GM23338 (cell line): ENCODE measurements at regions not wholly inside any gene's neighbourhood (a gene's known extent, or its start where the extent isn't known, plus 50 kb on each side); places are given as distances from the start of the nearest gene placed in this dataset.

Source experiments
- ATAC-seq: fragments of 200-7000 bp; cut with Tn5 transposase; 3 replicates; pipeline ENCODE4 v1.9.1; 2020
- DNase-seq: peaks from one replicate; pipeline ENCODE4 v3.0.0-alpha.2; 2015; ENCODE audit warnings: low spot score
- H2AFZ ChIP-seq: fragments of 200-600 bp; sonication (generic); 2 replicates; pipeline ENCODE4 v1.8.0; 2016; ENCODE audit warnings: antibody characterized with exemption, mild to moderate bottlenecking, moderate library complexity
- H3F3A ChIP-seq: fragments of 200-600 bp; sonication (generic); replicated peaks from 2 replicates; pipeline ENCODE4 v1.8.0; 2017; ENCODE audit warnings: antibody characterized with exemption, mixed run types, low read depth
- H3K27ac ChIP-seq: fragments of 200-600 bp; sonication (generic); 2 replicates; pipeline ENCODE4 v1.6.1; 2016; ENCODE audit warnings: low read depth
- H3K27me3 ChIP-seq: fragments of 200-600 bp; sonication (generic); 2 replicates; pipeline ENCODE4 v1.8.0; 2016; ENCODE audit warnings: mild to moderate bottlenecking, mixed run types, moderate library complexity; ENCODE audit not compliant: insufficient read depth
- H3K36me3 ChIP-seq: fragments of 200-600 bp; sonication (generic); 2 replicates; pipeline ENCODE4 v1.8.0; 2016; ENCODE audit warnings: mild to moderate bottlenecking; ENCODE audit not compliant: insufficient read depth
- H3K4me1 ChIP-seq: fragments of 200-600 bp; sonication (generic); 2 replicates; pipeline ENCODE4 v1.8.0; 2016; ENCODE audit warnings: mild to moderate bottlenecking, moderate library complexity; ENCODE audit not compliant: insufficient read depth
- H3K4me2 ChIP-seq: fragments of 200-600 bp; sonication (generic); 2 replicates; pipeline ENCODE4 v1.7.1; 2017; ENCODE audit warnings: mixed run types
- H3K4me3 ChIP-seq: fragments of 200-600 bp; sonication (generic); 2 replicates; pipeline ENCODE4 v1.6.1; 2016; ENCODE audit warnings: mixed run types
- H3K79me2 ChIP-seq: fragments of 200-600 bp; sonication (generic); replicated peaks from 2 replicates; pipeline ENCODE4 v1.8.0; 2017; ENCODE audit warnings: mild to moderate bottlenecking; ENCODE audit not compliant: insufficient read depth
- H3K9me2 ChIP-seq: fragments of 200-600 bp; sonication (generic); 2 replicates; pipeline ENCODE4 v1.8.0; 2017; ENCODE audit not compliant: insufficient read depth
- H4K20me1 ChIP-seq: fragments of 200-600 bp; sonication (generic); replicated peaks from 2 replicates; pipeline ENCODE4 v1.8.0; 2017; ENCODE audit warnings: mild to moderate bottlenecking; ENCODE audit not compliant: insufficient read depth
- H3K27ac Mint-ChIP-seq: 2 replicates; pipeline ENCODE4 v1.8.0; 2020; ENCODE audit warnings: inconsistent platforms, mild to moderate bottlenecking, moderate library complexity, mixed read lengths
- H3K27me3 Mint-ChIP-seq: 3 replicates; pipeline ENCODE4 v1.8.0; 2022; ENCODE audit warnings: low read depth, mild to moderate bottlenecking, moderate library complexity, mixed read lengths, inconsistent platforms; ENCODE audit not compliant: insufficient read depth, poor library complexity
- H3K36me3 Mint-ChIP-seq: 3 replicates; pipeline ENCODE4 v1.8.0; 2021; ENCODE audit warnings: low read depth, mild to moderate bottlenecking, inconsistent platforms, moderate library complexity, mixed read lengths
- H3K4me1 Mint-ChIP-seq: 3 replicates; pipeline ENCODE4 v1.8.0; 2020; ENCODE audit warnings: mild to moderate bottlenecking, inconsistent platforms, mixed read lengths
- H3K4me3 Mint-ChIP-seq: 3 replicates; pipeline ENCODE4 v1.8.0; 2021; ENCODE audit warnings: moderate library complexity, mild to moderate bottlenecking, inconsistent platforms, mixed read lengths
- H3K9me3 Mint-ChIP-seq: 3 replicates; pipeline ENCODE4 v1.8.0; 2020; ENCODE audit warnings: moderate library complexity, mild to moderate bottlenecking, inconsistent platforms, mixed read lengths
- CREB1 ChIP-seq: fragments of 250-450 bp; sonication (Bioruptor Pico); IDR thresholded peaks from 2 replicates; pipeline ENCODE4 v1.5.0; 2020; ENCODE audit warnings: low read depth, mild to moderate bottlenecking, moderate library complexity
- EZH2 ChIP-seq: fragments of 200-600 bp; sonication (generic); IDR thresholded peaks from one replicate; pipeline ENCODE4 v1.8.0; 2017; ENCODE audit warnings: antibody characterized with exemption, mild to moderate bottlenecking, low read depth; ENCODE audit not compliant: unreplicated experiment
- EZH2phosphoT487 ChIP-seq: fragments of 200-600 bp; sonication (generic); IDR thresholded peaks from one replicate; pipeline ENCODE4 v1.8.1; 2018; ENCODE audit warnings: antibody characterized with exemption; ENCODE audit not compliant: unreplicated experiment
- NANOG ChIP-seq: IDR thresholded peaks from 2 replicates; pipeline ENCODE4 v1.6.1; 2016; ENCODE audit warnings: antibody characterized with exemption, borderline replicate concordance
- POLR2AphosphoS5 ChIP-seq: IDR thresholded peaks from 2 replicates; pipeline ENCODE4 v1.6.1; 2016; ENCODE audit warnings: antibody characterized with exemption, low read depth
- REST ChIP-seq: IDR thresholded peaks from one replicate; pipeline ENCODE4 v1.6.1; 2018; ENCODE audit warnings: antibody characterized with exemption; ENCODE audit not compliant: unreplicated experiment
- STAT1 ChIP-seq: IDR thresholded peaks from one replicate; pipeline ENCODE4 v1.6.1; 2016; ENCODE audit warnings: antibody characterized with exemption; ENCODE audit not compliant: unreplicated experiment
- ZNF114 ChIP-seq: fragments of 250-450 bp; sonication (Bioruptor Pico); IDR thresholded peaks from 2 replicates; pipeline ENCODE4 v1.5.0; 2020; ENCODE audit warnings: mild to moderate bottlenecking, moderate library complexity
- TF ChIP-seq, protein P1 (sequence below): IDR thresholded peaks from 2 replicates; pipeline ENCODE4 v1.6.1; 2016; ENCODE audit warnings: antibody characterized with exemption

DNA sequence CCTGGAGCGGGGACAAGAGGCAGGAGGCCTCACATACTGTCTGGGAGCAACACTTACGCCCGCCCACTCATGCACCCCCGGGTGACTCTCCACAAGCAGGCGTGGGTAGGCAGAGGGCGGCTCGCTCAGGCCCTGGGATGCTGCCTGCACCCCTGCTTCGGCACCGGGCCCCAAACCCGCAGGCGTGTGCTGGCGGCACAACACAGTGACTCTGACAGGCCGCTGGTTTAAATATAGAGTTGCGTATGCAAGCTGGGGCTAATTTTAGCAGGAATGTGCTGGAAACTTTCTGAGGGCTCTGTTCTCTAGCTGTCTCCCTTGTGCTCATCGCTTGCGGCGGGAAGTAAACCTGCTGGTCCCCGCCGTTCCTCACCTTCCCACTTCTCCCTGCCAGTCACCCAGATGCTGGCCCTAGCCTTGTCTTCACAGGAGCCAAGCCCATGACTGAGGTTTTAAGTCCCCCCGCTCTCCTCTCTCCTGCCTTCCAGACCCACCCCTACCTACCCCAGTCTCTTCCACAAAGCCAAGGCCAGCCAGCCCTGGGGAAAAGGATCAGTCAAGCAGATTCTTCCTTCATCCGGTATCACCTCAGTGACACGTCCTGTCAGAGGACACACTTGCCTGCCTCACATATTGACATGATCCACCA lies 94.5 kb upstream of the FOXP4 start:
- Histone ChIP-seq H3K79me2 (no peaks in the 10 kb centered on the region), H3F3A (no peaks in the 10 kb centered on the region), H3K36me3 (no peaks in the 10 kb centered on the region), H3K9me2 (no peaks in the 10 kb centered on the region), H3K27ac (no peak overlapping the region), H3K4me2 (no peak overlapping the region), H3K27me3 (peaks cover 19% of the 10 kb centered on the region), H3K4me1 (peaks cover 11% of the 10 kb centered on the region), H2AFZ (no peak overlapping the region), H4K20me1 (no peaks in the 10 kb centered on the region), H3K4me3 (no peak overlapping the region)
- Mint-ChIP-seq H3K9me3 (no peaks in the 10 kb centered on the region; the same call in 2 of the 3 replicates), H3K4me1 (peaks cover 34% of the 10 kb centered on the region), H3K27ac (no peak overlapping the region), H3K36me3 (no peaks in the 10 kb centered on the region; the same call in 2 of the 3 replicates), H3K27me3 (peaks cover 24% of the 10 kb centered on the region), H3K4me3 (no peak overlapping the region)
- DNase-seq (no peak), ATAC-seq (no peak; the same call in 2 of the 3 replicates)
- TF ChIP-seq REST = no peak
- no peak for TF ChIP-seq STAT1
- TF ChIP-seq EZH2 = no peak
- TF ChIP-seq, protein P1, sequence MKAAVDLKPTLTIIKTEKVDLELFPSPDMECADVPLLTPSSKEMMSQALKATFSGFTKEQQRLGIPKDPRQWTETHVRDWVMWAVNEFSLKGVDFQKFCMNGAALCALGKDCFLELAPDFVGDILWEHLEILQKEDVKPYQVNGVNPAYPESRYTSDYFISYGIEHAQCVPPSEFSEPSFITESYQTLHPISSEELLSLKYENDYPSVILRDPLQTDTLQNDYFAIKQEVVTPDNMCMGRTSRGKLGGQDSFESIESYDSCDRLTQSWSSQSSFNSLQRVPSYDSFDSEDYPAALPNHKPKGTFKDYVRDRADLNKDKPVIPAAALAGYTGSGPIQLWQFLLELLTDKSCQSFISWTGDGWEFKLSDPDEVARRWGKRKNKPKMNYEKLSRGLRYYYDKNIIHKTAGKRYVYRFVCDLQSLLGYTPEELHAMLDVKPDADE = no peak
- TF ChIP-seq CREB1 (CRISPR knock-in tag) = no peak
- no peak for TF ChIP-seq EZH2phosphoT487
- TF ChIP-seq POLR2AphosphoS5 = no peak

- no peaks in the 10 kb centered on the region for H4K20me1 ChIP-seq
- no peaks in the 10 kb centered on the region for H3F3A ChIP-seq
- Mint-ChIP-seq H3K27me3 (peaks cover 21% of the 10 kb centered on the region), H3K27ac (no peak overlapping the region), H3K4me3 (no peak overlapping the region), H3K9me3 (no peaks in the 10 kb centered on the region; the same call in 2 of the 3 replicates), H3K4me1 (peaks cover 35% of the 10 kb centered on the region), H3K36me3 (no peaks in the 10 kb centered on the region; the same call in 2 of the 3 replicates)
- peaks cover 11% of the 10 kb centered on the region for H3K4me1 ChIP-seq
- DNase-seq = no peak
- H3K9me2 ChIP-seq = no peaks in the 10 kb centered on the region
- no peak overlapping the region for H3K27ac ChIP-seq
- no peak overlapping the region for H3K4me3 ChIP-seq
- ATAC-seq = no peak
- no peak overlapping the region for H3K4me2 ChIP-seq
- H2AFZ ChIP-seq = no peak overlapping the region
- no peaks in the 10 kb centered on the region for H3K79me2 ChIP-seq
- peaks cover 18% of the 10 kb centered on the region for H3K27me3 ChIP-seq
- no peaks in the 10 kb centered on the region for H3K36me3 ChIP-seq
- no peak for TF ChIP-seq NANOG
- no peak for TF ChIP-seq REST
- no peak for TF ChIP-seq ZNF114 (CRISPR knock-in tag)
- no peak for TF ChIP-seq CREB1 (CRISPR knock-in tag)
These were observed 93.4 kb upstream of the FOXP4 start for GRCh38 chr6:41452763-41453162.
